SK-N-SH (cell line): ENCODE measurements at regions not wholly inside any gene's neighbourhood (a gene's known extent, or its start where the extent isn't known, plus 50 kb on each side); places are given as distances from the start of the nearest gene placed in this dataset.

Source experiments
- CTCF ChIA-PET: fragments of 300-600, 350-600 bp; formaldehyde crosslinking; extraction: SDS; loops from one replicate; lab custom pipeline; 2021; lab: Yijun Ruan, JAX
- POLR2A ChIA-PET: fragments of 350-600 bp; sonication (Branson Sonifier 250); formaldehyde crosslinking; extraction: SDS; loops from one replicate; lab custom pipeline; 2020; ENCODE audit warnings: antibody characterized with exemption, inconsistent platforms; lab: Yijun Ruan, JAX
- DNase-seq: peaks from one replicate; pipeline ENCODE4 v3.0.0; 2012
- H2AFZ ChIP-seq: fragments of 200-600 bp; sonication (generic); 2 replicates; pipeline ENCODE4 v1.8.1; 2016; ENCODE audit warnings: antibody characterized with exemption, mild to moderate bottlenecking, low read depth
- H3F3A ChIP-seq: fragments of 200-600 bp; sonication (generic); replicated peaks from 2 replicates; pipeline ENCODE3; 2016; ENCODE audit warnings: antibody characterized with exemption, mild to moderate bottlenecking; ENCODE audit not compliant: insufficient read depth
- H3K27ac ChIP-seq, 2 experiments: fragments of 200-500 bp in 1 of 2; fragments of 200-600 bp in 1 of 2; sonication (Bioruptor generic) in 1 of 2; sonication (generic), shearing (Covaris generic) in 1 of 2; 2 replicates each; pipeline versions ENCODE4 v1.5.1 to v1.6.1; 2014 to 2016; ENCODE audit warnings: low read depth in 2 of 2, inconsistent platforms in 1 of 2, low read length in 1 of 2, mild to moderate bottlenecking in 1 of 2, mixed read lengths in 1 of 2
- H3K27me3 ChIP-seq: fragments of 200-600 bp; sonication (generic), shearing (Covaris generic); 2 replicates; pipeline ENCODE4 v1.6.1; 2016; ENCODE audit warnings: mixed run types; ENCODE audit not compliant: insufficient read depth
- H3K36me3 ChIP-seq, 2 experiments: fragments of 200-500 bp in 1 of 2; fragments of 200-600 bp in 1 of 2; sonication (Bioruptor generic) in 1 of 2; sonication (generic) in 1 of 2; replicated peaks in 1 of 2; 2 replicates each; pipeline versions ENCODE3 to v1.5.1; 2014 to 2016; ENCODE audit warnings: low read length in 1 of 2, mild to moderate bottlenecking in 1 of 2; ENCODE audit not compliant: insufficient read depth in 2 of 2, control insufficient read depth in 1 of 2
- H3K4me1 ChIP-seq, 2 experiments: fragments of 200-500 bp in 1 of 2; fragments of 200-600 bp in 1 of 2; sonication (Bioruptor generic) in 1 of 2; sonication (generic), shearing (Covaris generic) in 1 of 2; 2 replicates each; pipeline versions ENCODE4 v1.5.1 to v1.6.1; 2014 to 2016; ENCODE audit warnings: low read depth in 1 of 2, low read length in 1 of 2, mixed run types in 1 of 2; ENCODE audit not compliant: insufficient read depth in 2 of 2, control insufficient read depth in 1 of 2
- H3K4me2 ChIP-seq: fragments of 200-600 bp; sonication (generic), shearing (Covaris generic); 2 replicates; pipeline ENCODE4 v1.6.1; 2017; ENCODE audit warnings: mixed run types
- H3K4me3 ChIP-seq, 2 experiments: fragments of 200-500 bp in 1 of 2; fragments of 200-600 bp in 1 of 2; sonication (Bioruptor generic) in 1 of 2; sonication (generic), shearing (Covaris generic) in 1 of 2; 2 replicates each; pipeline versions ENCODE4 v1.5.1 to v1.8.1; 2014 to 2016; ENCODE audit warnings: low read depth in 2 of 2, inconsistent platforms in 1 of 2, low read length in 1 of 2, mild to moderate bottlenecking in 1 of 2, mixed read lengths in 1 of 2, moderate library complexity in 1 of 2
- H3K79me2 ChIP-seq: fragments of 200-600 bp; sonication (generic); 2 replicates; pipeline ENCODE4 v1.8.1; 2017; ENCODE audit warnings: mild to moderate bottlenecking; ENCODE audit not compliant: insufficient read depth
- H3K9ac ChIP-seq: fragments of 200-600 bp; sonication (generic); 2 replicates; pipeline ENCODE4 v1.6.1; 2017; ENCODE audit warnings: mixed run types
- H3K9me2 ChIP-seq: fragments of 200-600 bp; sonication (generic); 2 replicates; pipeline ENCODE4 v1.6.1; 2017; ENCODE audit warnings: mixed run types
- H3K9me3 ChIP-seq: fragments of 200-600 bp; sonication (generic); 2 replicates; pipeline ENCODE4 v1.6.1; 2017; ENCODE audit warnings: mixed run types, mild to moderate bottlenecking, moderate library complexity
- H4K20me1 ChIP-seq: fragments of 200-600 bp; sonication (generic); 2 replicates; pipeline ENCODE4 v1.6.1; 2017; ENCODE audit warnings: mild to moderate bottlenecking, mixed run types; ENCODE audit not compliant: insufficient read depth
- ELF1 ChIP-seq: IDR thresholded peaks from 2 replicates; pipeline ENCODE4 v1.4.0; 2012
- FOSL2 ChIP-seq: IDR thresholded peaks from 2 replicates; pipeline ENCODE4 v1.4.0; 2012; ENCODE audit warnings: low read depth, mild to moderate bottlenecking, moderate library complexity, borderline replicate concordance
- FOXM1 ChIP-seq: IDR thresholded peaks from 2 replicates; pipeline ENCODE4 v1.4.0; 2012; ENCODE audit warnings: low read depth, mild to moderate bottlenecking
- GABPA ChIP-seq: IDR thresholded peaks from 2 replicates; pipeline ENCODE4 v1.4.0; 2012; ENCODE audit warnings: low read depth, mild to moderate bottlenecking
- JUND ChIP-seq: IDR thresholded peaks from 2 replicates; pipeline ENCODE4 v1.4.0; 2012
- NFIC ChIP-seq: IDR thresholded peaks from 2 replicates; pipeline ENCODE4 v1.4.0; 2012; ENCODE audit warnings: borderline replicate concordance
- TAF1 ChIP-seq: IDR thresholded peaks from 2 replicates; pipeline ENCODE4 v1.6.1; 2012; ENCODE audit warnings: low read depth, mild to moderate bottlenecking, low read length, moderate library complexity, borderline replicate concordance
- WGBS: methylation state at CpG from one replicate; pipeline ENCODE4 v1.1.6; 2017; ENCODE audit warnings: low lambda C conversion rate; 5-methylcytosine and 5-hydroxymethylcytosine counted together
- TF ChIP-seq, protein P1 (sequence below): fragments of 150-350 bp; IDR thresholded peaks from 2 replicates; pipeline ENCODE4 v1.6.1; 2016; ENCODE audit warnings: mild to moderate bottlenecking, low read depth, low read length
- TF ChIP-seq, protein P2 (sequence below): fragments of 150-350 bp; IDR thresholded peaks from 2 replicates; pipeline ENCODE4 v1.6.1; 2017; ENCODE audit warnings: antibody characterized with exemption, low read length, low read depth, borderline replicate concordance
- TF ChIP-seq, protein P3 (sequence below): IDR thresholded peaks from 2 replicates; pipeline ENCODE4 v1.4.0; 2012; ENCODE audit warnings: low read depth
- TF ChIP-seq, protein P4 (sequence below): IDR thresholded peaks from 2 replicates; pipeline ENCODE4 v1.4.0; 2012; ENCODE audit warnings: low read depth, borderline replicate concordance
- TF ChIP-seq, protein P5 (sequence below): IDR thresholded peaks from 2 replicates; pipeline ENCODE4 v1.6.1; 2012; ENCODE audit warnings: mild to moderate bottlenecking, low read depth, low read length, moderate library complexity
- TF ChIP-seq, protein P6 (sequence below): fragments of 200-600 bp; sonication (generic); IDR thresholded peaks from 2 replicates; pipeline ENCODE4 v1.6.1; 2017; ENCODE audit warnings: antibody characterized with exemption, mild to moderate bottlenecking, moderate library complexity

DNA sequence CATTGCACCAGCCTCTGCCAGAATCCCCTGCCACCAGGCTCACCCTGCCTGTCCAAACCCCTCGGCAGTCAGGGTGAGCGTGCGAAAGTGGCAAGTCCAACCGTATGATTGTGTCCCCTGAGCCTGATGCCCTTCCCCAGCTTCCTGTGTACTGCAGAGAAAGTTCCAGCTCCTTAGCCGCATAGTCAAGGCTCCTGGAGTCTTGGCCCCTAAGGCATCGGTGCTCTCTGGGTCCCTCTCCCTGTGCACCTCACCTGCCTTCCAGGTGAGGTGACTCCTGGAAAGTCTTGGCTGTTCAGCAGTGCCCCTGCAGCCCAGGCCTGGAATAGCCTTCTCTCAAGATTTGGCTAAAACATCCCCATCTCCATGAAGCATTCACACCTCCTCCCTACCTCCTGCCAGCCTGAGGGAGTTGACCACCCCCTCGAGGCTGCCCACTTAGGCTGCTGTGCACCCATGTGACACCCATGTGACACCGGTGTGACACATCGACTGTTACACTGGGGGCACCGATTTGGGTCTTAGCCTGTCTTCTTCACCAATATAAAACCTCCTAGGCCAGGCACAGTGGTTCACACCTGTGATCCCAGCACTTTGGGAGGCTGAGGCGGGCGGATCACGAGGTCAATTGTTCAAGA is 56.1 kb upstream of the ELN start:
- Histone ChIP-seq H3K4me3 (no peak overlapping the region), H3K27me3 (no peaks in the 10 kb centered on the region), H3K9me2 (no peaks in the 10 kb centered on the region), H3F3A (no peaks in the 10 kb centered on the region), H3K4me2 (no peak overlapping the region), H4K20me1 (no peaks in the 10 kb centered on the region), H3K9me3 (no peaks in the 10 kb centered on the region), H3K36me3 (no peaks in the 10 kb centered on the region), H3K79me2 (no peaks in the 10 kb centered on the region), H3K9ac (no peak overlapping the region), H3K27ac (peak overlapping the region in 1 of 2 experiments; percentile 76; a peak in 2 of 4 replicates), H3K4me1 (peaks cover 0 to 23% of the 10 kb centered on the region in 2 experiments; a peak in 1 of 4 replicates), H2AFZ (no peak overlapping the region)
- POLR2A ChIA-PET: interaction anchor here (1.3 kb wide), 1 partner anchor 56 kb away, joined by 3 read pairs; the partner anchor contains the start of gene ELN
- peak; percentile 60 for DNase-seq
- no peak for TF ChIP-seq JUND
- TF ChIP-seq ELF1: no peak
- TF ChIP-seq, protein P1, sequence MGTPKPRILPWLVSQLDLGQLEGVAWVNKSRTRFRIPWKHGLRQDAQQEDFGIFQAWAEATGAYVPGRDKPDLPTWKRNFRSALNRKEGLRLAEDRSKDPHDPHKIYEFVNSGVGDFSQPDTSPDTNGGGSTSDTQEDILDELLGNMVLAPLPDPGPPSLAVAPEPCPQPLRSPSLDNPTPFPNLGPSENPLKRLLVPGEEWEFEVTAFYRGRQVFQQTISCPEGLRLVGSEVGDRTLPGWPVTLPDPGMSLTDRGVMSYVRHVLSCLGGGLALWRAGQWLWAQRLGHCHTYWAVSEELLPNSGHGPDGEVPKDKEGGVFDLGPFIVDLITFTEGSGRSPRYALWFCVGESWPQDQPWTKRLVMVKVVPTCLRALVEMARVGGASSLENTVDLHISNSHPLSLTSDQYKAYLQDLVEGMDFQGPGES: no peak
- TF ChIP-seq, protein P2, sequence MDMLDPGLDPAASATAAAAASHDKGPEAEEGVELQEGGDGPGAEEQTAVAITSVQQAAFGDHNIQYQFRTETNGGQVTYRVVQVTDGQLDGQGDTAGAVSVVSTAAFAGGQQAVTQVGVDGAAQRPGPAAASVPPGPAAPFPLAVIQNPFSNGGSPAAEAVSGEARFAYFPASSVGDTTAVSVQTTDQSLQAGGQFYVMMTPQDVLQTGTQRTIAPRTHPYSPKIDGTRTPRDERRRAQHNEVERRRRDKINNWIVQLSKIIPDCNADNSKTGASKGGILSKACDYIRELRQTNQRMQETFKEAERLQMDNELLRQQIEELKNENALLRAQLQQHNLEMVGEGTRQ: no peak
- TF ChIP-seq TAF1: no peak
- no peak for TF ChIP-seq GABPA
- no peak for TF ChIP-seq FOXM1
- no peak for TF ChIP-seq NFIC
- TF ChIP-seq, protein P3, sequence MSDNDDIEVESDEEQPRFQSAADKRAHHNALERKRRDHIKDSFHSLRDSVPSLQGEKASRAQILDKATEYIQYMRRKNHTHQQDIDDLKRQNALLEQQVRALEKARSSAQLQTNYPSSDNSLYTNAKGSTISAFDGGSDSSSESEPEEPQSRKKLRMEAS: no peak
- TF ChIP-seq FOSL2: no peak
- TF ChIP-seq, protein P4, sequence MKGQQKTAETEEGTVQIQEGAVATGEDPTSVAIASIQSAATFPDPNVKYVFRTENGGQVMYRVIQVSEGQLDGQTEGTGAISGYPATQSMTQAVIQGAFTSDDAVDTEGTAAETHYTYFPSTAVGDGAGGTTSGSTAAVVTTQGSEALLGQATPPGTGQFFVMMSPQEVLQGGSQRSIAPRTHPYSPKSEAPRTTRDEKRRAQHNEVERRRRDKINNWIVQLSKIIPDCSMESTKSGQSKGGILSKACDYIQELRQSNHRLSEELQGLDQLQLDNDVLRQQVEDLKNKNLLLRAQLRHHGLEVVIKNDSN: no peak
- TF ChIP-seq, protein P5, sequence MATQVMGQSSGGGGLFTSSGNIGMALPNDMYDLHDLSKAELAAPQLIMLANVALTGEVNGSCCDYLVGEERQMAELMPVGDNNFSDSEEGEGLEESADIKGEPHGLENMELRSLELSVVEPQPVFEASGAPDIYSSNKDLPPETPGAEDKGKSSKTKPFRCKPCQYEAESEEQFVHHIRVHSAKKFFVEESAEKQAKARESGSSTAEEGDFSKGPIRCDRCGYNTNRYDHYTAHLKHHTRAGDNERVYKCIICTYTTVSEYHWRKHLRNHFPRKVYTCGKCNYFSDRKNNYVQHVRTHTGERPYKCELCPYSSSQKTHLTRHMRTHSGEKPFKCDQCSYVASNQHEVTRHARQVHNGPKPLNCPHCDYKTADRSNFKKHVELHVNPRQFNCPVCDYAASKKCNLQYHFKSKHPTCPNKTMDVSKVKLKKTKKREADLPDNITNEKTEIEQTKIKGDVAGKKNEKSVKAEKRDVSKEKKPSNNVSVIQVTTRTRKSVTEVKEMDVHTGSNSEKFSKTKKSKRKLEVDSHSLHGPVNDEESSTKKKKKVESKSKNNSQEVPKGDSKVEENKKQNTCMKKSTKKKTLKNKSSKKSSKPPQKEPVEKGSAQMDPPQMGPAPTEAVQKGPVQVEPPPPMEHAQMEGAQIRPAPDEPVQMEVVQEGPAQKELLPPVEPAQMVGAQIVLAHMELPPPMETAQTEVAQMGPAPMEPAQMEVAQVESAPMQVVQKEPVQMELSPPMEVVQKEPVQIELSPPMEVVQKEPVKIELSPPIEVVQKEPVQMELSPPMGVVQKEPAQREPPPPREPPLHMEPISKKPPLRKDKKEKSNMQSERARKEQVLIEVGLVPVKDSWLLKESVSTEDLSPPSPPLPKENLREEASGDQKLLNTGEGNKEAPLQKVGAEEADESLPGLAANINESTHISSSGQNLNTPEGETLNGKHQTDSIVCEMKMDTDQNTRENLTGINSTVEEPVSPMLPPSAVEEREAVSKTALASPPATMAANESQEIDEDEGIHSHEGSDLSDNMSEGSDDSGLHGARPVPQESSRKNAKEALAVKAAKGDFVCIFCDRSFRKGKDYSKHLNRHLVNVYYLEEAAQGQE: no peak
- TF ChIP-seq, protein P6, sequence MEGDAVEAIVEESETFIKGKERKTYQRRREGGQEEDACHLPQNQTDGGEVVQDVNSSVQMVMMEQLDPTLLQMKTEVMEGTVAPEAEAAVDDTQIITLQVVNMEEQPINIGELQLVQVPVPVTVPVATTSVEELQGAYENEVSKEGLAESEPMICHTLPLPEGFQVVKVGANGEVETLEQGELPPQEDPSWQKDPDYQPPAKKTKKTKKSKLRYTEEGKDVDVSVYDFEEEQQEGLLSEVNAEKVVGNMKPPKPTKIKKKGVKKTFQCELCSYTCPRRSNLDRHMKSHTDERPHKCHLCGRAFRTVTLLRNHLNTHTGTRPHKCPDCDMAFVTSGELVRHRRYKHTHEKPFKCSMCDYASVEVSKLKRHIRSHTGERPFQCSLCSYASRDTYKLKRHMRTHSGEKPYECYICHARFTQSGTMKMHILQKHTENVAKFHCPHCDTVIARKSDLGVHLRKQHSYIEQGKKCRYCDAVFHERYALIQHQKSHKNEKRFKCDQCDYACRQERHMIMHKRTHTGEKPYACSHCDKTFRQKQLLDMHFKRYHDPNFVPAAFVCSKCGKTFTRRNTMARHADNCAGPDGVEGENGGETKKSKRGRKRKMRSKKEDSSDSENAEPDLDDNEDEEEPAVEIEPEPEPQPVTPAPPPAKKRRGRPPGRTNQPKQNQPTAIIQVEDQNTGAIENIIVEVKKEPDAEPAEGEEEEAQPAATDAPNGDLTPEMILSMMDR: no peak
- 86% methylated on average over 13 of the region's 13 CpGs for WGBS
- CTCF ChIA-PET: interaction anchor here (0.7 to 5.0 kb wide), 8 partner anchors 9 to 106 kb away, joined by 3 to 25 read pairs (median 4); no protein-coding TSS in a partner anchor
